ENCODE measurements at regions not wholly inside any gene's neighbourhood (a gene's known extent, or its start where the extent isn't known, plus 50 kb on each side); places are given as distances from the start of the nearest gene placed in this dataset.

GRCh38 chr2:12501469-12502158 is 215.1 kb upstream of the TRIB2 start:
- no peaks in the 10 kb centered on the region for H3K27me3 ChIP-seq (ENCODE audit: low read depth)
- no peak for DNase-seq (ENCODE audit: low spot score in 2 of 2)
- H3K9me3 ChIP-seq, result no peaks in the 10 kb centered on the region
- no peaks in the 10 kb centered on the region for H3K4me1 ChIP-seq
- H3K36me3 ChIP-seq (replicated peaks), result no peaks in the 10 kb centered on the region
- H3K4me3 ChIP-seq, result no peak overlapping the region
- in situ Hi-C loops (cut with MboI; ENCODE audit: low sequenced_read_pairs), result no loop called here

- DNase-seq (ENCODE audit: low spot score in 2 of 2), result no peak
- H3K4me3 ChIP-seq, result no peak overlapping the region
- H3K4me1 ChIP-seq, result no peaks in the 10 kb centered on the region
- no peaks in the 10 kb centered on the region for H3K27me3 ChIP-seq (ENCODE audit: low read depth)
- no peaks in the 10 kb centered on the region for H3K9me3 ChIP-seq
- H3K36me3 ChIP-seq (replicated peaks), result no peaks in the 10 kb centered on the region
- in situ Hi-C loops (cut with MboI; ENCODE audit: low sequenced_read_pairs), result no loop called here
These were observed 214.0 kb upstream of the TRIB2 start for GRCh38 chr2:12502759-12503158.

- DNase-seq (ENCODE audit: low spot score in 2 of 2), result no peak
- Histone ChIP-seq H3K4me1 (no peaks in the 10 kb centered on the region), H3K36me3 (replicated peaks) (no peaks in the 10 kb centered on the region), H3K9me3 (no peaks in the 10 kb centered on the region), H3K4me3 (no peak overlapping the region), H3K27me3 (ENCODE audit: low read depth) (no peaks in the 10 kb centered on the region)
- in situ Hi-C loops (cut with MboI; ENCODE audit: low sequenced_read_pairs), result no loop called here
These were observed 212.3 kb upstream of the TRIB2 start for GRCh38 chr2:12504443-12504842.

- in situ Hi-C loops (cut with MboI; ENCODE audit: low sequenced_read_pairs), result no loop called here
- no peaks in the 10 kb centered on the region for H3K9me3 ChIP-seq
- H3K36me3 ChIP-seq (replicated peaks), result no peaks in the 10 kb centered on the region
- H3K4me3 ChIP-seq, result no peak overlapping the region
- no peaks in the 10 kb centered on the region for H3K27me3 ChIP-seq (ENCODE audit: low read depth)
- no peaks in the 10 kb centered on the region for H3K4me1 ChIP-seq
- no peak for DNase-seq (ENCODE audit: low spot score in 2 of 2)
These were observed 209.9 kb upstream of the TRIB2 start for GRCh38 chr2:12506846-12507245.

GRCh38 chr2:12507295-12507694 is 209.4 kb upstream of the TRIB2 start:
- no peak for DNase-seq (ENCODE audit: low spot score in 2 of 2)
- Histone ChIP-seq H3K27me3 (ENCODE audit: low read depth) (no peaks in the 10 kb centered on the region), H3K9me3 (no peaks in the 10 kb centered on the region), H3K36me3 (replicated peaks) (no peaks in the 10 kb centered on the region), H3K4me1 (no peaks in the 10 kb centered on the region), H3K4me3 (no peak overlapping the region)
- in situ Hi-C loops (cut with MboI; ENCODE audit: low sequenced_read_pairs), result no loop called here

GRCh38 chr2:12510070-12510469 is 206.7 kb upstream of the TRIB2 start:
- Histone ChIP-seq H3K4me1 (no peaks in the 10 kb centered on the region), H3K4me3 (no peak overlapping the region), H3K9me3 (no peaks in the 10 kb centered on the region), H3K27me3 (ENCODE audit: low read depth) (no peaks in the 10 kb centered on the region), H3K36me3 (replicated peaks) (no peaks in the 10 kb centered on the region)
- DNase-seq (ENCODE audit: low spot score in 2 of 2), result no peak
- in situ Hi-C loops (cut with MboI; ENCODE audit: low sequenced_read_pairs), result no loop called here

GRCh38 chr2:12513339-12513738 is 203.4 kb upstream of the TRIB2 start:
- H3K27me3 ChIP-seq (ENCODE audit: low read depth), result no peaks in the 10 kb centered on the region
- H3K36me3 ChIP-seq (replicated peaks), result no peaks in the 10 kb centered on the region
- no peak overlapping the region for H3K4me3 ChIP-seq
- no peaks in the 10 kb centered on the region for H3K4me1 ChIP-seq
- DNase-seq (ENCODE audit: low spot score in 2 of 2), result no peak
- H3K9me3 ChIP-seq, result no peaks in the 10 kb centered on the region
- in situ Hi-C loops (cut with MboI; ENCODE audit: low sequenced_read_pairs), result no loop called here

- no peak for DNase-seq (ENCODE audit: low spot score in 2 of 2)
- in situ Hi-C loops (cut with MboI; ENCODE audit: low sequenced_read_pairs), result no loop called here
- H3K4me3 ChIP-seq, result no peak overlapping the region
- H3K36me3 ChIP-seq (replicated peaks), result no peaks in the 10 kb centered on the region
- no peaks in the 10 kb centered on the region for H3K9me3 ChIP-seq
- H3K27me3 ChIP-seq (ENCODE audit: low read depth), result no peaks in the 10 kb centered on the region
- H3K4me1 ChIP-seq, result no peaks in the 10 kb centered on the region
These were observed 202.6 kb upstream of the TRIB2 start for GRCh38 chr2:12514168-12514567.

GRCh38 chr2:12514631-12515437 is 201.9 kb upstream of the TRIB2 start:
- Histone ChIP-seq H3K36me3 (replicated peaks) (no peaks in the 10 kb centered on the region), H3K4me1 (no peaks in the 10 kb centered on the region), H3K4me3 (no peak overlapping the region), H3K9me3 (no peaks in the 10 kb centered on the region), H3K27me3 (ENCODE audit: low read depth) (no peaks in the 10 kb centered on the region)
- in situ Hi-C loops (cut with MboI; ENCODE audit: low sequenced_read_pairs), result no loop called here
- no peak for DNase-seq (ENCODE audit: low spot score in 2 of 2)

- H3K9me3 ChIP-seq, result no peaks in the 10 kb centered on the region
- DNase-seq (ENCODE audit: low spot score in 2 of 2), result no peak
- H3K4me1 ChIP-seq, result no peaks in the 10 kb centered on the region
- no peak overlapping the region for H3K4me3 ChIP-seq
- H3K27me3 ChIP-seq (ENCODE audit: low read depth), result no peaks in the 10 kb centered on the region
- in situ Hi-C loops (cut with MboI; ENCODE audit: low sequenced_read_pairs), result no loop called here
- no peaks in the 10 kb centered on the region for H3K36me3 ChIP-seq (replicated peaks)
These were observed 200.9 kb upstream of the TRIB2 start for GRCh38 chr2:12515871-12516270.

GRCh38 chr2:12533337-12534005 is 183.3 kb upstream of the TRIB2 start:
- H3K9me3 ChIP-seq, result no peaks in the 10 kb centered on the region
- H3K4me3 ChIP-seq, result no peak overlapping the region
- H3K27me3 ChIP-seq (ENCODE audit: low read depth), result no peaks in the 10 kb centered on the region
- DNase-seq (ENCODE audit: low spot score in 2 of 2), result peak in 1 of 2 experiments; percentile 3
- no peaks in the 10 kb centered on the region for H3K4me1 ChIP-seq
- in situ Hi-C loops (cut with MboI; ENCODE audit: low sequenced_read_pairs), result no loop called here
- no peaks in the 10 kb centered on the region for H3K36me3 ChIP-seq (replicated peaks)

- in situ Hi-C loops (cut with MboI; ENCODE audit: low sequenced_read_pairs), result no loop called here
- H3K9me3 ChIP-seq, result no peaks in the 10 kb centered on the region
- DNase-seq (ENCODE audit: low spot score in 2 of 2), result no peak
- no peaks in the 10 kb centered on the region for H3K4me1 ChIP-seq
- H3K27me3 ChIP-seq (ENCODE audit: low read depth), result no peaks in the 10 kb centered on the region
- H3K4me3 ChIP-seq, result no peak overlapping the region
- H3K36me3 ChIP-seq (replicated peaks), result no peaks in the 10 kb centered on the region
These were observed 182.0 kb upstream of the TRIB2 start for GRCh38 chr2:12534646-12535263.

- Histone ChIP-seq H3K9me3 (no peaks in the 10 kb centered on the region), H3K4me1 (no peaks in the 10 kb centered on the region), H3K27me3 (ENCODE audit: low read depth) (no peaks in the 10 kb centered on the region), H3K36me3 (replicated peaks) (no peaks in the 10 kb centered on the region), H3K4me3 (no peak overlapping the region)
- in situ Hi-C loops (cut with MboI; ENCODE audit: low sequenced_read_pairs), result no loop called here
- no peak for DNase-seq (ENCODE audit: low spot score in 2 of 2)
These were observed 179.8 kb upstream of the TRIB2 start for GRCh38 chr2:12536976-12537375.

All from HAP-1 (cell line).